Fibroblast of lung (primary cell): ENCODE measurements at regions not wholly inside any gene's neighbourhood (a gene's known extent, or its start where the extent isn't known, plus 50 kb on each side); places are given as distances from the start of the nearest gene placed in this dataset.

Experiments used
- CTCF ChIP-seq, 2 donors: IDR thresholded peaks in 1 of 2; conservative IDR thresholded peaks in 1 of 2; 1 replicate in 1 of 2; 2 replicates in 1 of 2; pipeline ENCODE4 v1.5.1; 2011 to 2012; ENCODE audit warnings: low read length in 2 of 2, control low read depth in 1 of 2, inconsistent platforms in 1 of 2, low read depth in 1 of 2, mild to moderate bottlenecking in 1 of 2
- EZH2 ChIP-seq: IDR thresholded peaks from 2 replicates; pipeline ENCODE4 v1.5.1; 2012; ENCODE audit warnings: low read length, control low read depth, mild to moderate bottlenecking; ENCODE audit errors: missing control alignments

GRCh38 chr3:168823466-168823865 lies 727.7 kb upstream of the GOLIM4 start:
- TF ChIP-seq CTCF (conservative IDR thresholded peaks at IDR 0.05 in 1 of 2, IDR thresholded peaks at IDR 0.05 in 1 of 2; ENCODE audit: low read depth in 1 of 2, low read length in 2 of 2): no peak
- no peak for TF ChIP-seq EZH2
